Neural crest cell (in vitro differentiated cells): ENCODE measurements at regions not wholly inside any gene's neighbourhood (a gene's known extent, or its start where the extent isn't known, plus 50 kb on each side); places are given as distances from the start of the nearest gene placed in this dataset.

Source experiments
- DNase-seq: peaks from one replicate; pipeline ENCODE4 v3.0.0; 2021; ENCODE audit warnings: low read depth, mixed read lengths, low spot score
- H3K27ac Mint-ChIP-seq: one replicate; pipeline ENCODE4 v1.8.0; 2021; ENCODE audit warnings: mild to moderate bottlenecking, mixed read lengths; ENCODE audit not compliant: unreplicated experiment
- H3K27me3 Mint-ChIP-seq: 2 replicates; pipeline ENCODE4 v1.8.0; 2021; ENCODE audit warnings: low read depth, mild to moderate bottlenecking, mixed read lengths
- H3K36me3 Mint-ChIP-seq: 2 replicates; pipeline ENCODE4 v1.8.0; 2021; ENCODE audit warnings: low read depth, mild to moderate bottlenecking, mixed read lengths
- H3K4me1 Mint-ChIP-seq: 2 replicates; pipeline ENCODE4 v1.8.0; 2021; ENCODE audit warnings: mixed read lengths
- H3K4me3 Mint-ChIP-seq: one replicate; pipeline ENCODE4 v1.8.0; 2021; ENCODE audit warnings: mild to moderate bottlenecking, mixed read lengths
- H3K9me3 Mint-ChIP-seq: 2 replicates; pipeline ENCODE4 v1.8.0; 2021; ENCODE audit warnings: mixed read lengths
- TF ChIP-seq, protein P1 (sequence below): fragments of 200-600 bp; sonication (generic); conservative IDR thresholded peaks from 2 replicates; pipeline ENCODE4 v1.5.0; 2021; ENCODE audit warnings: antibody characterized with exemption, mild to moderate bottlenecking

DNA sequence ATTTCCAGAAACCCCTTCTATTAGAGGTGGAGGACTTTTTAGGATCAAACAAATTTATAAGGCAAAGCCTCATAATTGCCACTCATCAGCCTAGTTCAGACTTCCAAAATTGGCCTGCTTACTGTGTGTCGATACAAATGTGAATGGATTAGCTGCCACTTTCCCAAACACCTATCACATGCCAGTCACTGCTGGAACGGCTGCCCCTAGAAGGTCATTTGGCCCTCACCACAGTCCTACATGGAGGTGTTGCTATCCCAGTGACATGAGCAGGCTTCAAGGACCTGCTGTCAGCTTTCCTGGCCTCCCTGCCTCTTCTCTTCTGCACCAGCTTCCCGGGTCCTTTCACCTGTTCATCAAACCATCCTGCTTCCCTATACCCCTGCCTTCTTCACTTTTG lies 279.2 kb upstream of the SKOR2 start:
- Mint-ChIP-seq H3K36me3 (no peaks in the 10 kb centered on the region), H3K4me3 (no peak overlapping the region), H3K27ac (no peak overlapping the region), H3K9me3 (no peaks in the 10 kb centered on the region), H3K27me3 (peaks cover 24% of the 10 kb centered on the region), H3K4me1 (no peaks in the 10 kb centered on the region)
- DNase-seq: no peak
- TF ChIP-seq, protein P1, sequence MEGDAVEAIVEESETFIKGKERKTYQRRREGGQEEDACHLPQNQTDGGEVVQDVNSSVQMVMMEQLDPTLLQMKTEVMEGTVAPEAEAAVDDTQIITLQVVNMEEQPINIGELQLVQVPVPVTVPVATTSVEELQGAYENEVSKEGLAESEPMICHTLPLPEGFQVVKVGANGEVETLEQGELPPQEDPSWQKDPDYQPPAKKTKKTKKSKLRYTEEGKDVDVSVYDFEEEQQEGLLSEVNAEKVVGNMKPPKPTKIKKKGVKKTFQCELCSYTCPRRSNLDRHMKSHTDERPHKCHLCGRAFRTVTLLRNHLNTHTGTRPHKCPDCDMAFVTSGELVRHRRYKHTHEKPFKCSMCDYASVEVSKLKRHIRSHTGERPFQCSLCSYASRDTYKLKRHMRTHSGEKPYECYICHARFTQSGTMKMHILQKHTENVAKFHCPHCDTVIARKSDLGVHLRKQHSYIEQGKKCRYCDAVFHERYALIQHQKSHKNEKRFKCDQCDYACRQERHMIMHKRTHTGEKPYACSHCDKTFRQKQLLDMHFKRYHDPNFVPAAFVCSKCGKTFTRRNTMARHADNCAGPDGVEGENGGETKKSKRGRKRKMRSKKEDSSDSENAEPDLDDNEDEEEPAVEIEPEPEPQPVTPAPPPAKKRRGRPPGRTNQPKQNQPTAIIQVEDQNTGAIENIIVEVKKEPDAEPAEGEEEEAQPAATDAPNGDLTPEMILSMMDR: no peak

DNA sequence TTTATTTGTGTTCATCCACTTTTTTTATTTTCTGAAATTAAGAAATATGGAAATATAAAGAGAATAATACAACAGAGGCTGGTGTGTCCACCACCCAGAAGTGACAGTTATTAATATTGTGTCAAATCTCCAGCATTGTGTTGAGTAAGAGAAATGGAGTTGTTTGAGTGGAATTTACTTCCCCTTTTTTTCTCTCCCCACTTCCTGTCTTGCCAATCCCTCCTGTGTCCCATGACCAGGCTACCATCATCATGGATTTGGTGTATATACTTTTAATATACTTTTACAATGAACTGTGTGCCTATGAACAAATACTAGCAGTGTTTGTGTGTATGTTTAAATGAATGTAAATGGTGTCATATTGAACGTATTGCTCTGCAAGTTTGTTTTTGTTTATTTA lies 276.9 kb upstream of the SKOR2 start:
- DNase-seq: no peak
- TF ChIP-seq, protein P1: no peak
- Mint-ChIP-seq H3K36me3 (no peaks in the 10 kb centered on the region), H3K27me3 (peaks cover 7% of the 10 kb centered on the region), H3K4me1 (no peaks in the 10 kb centered on the region), H3K9me3 (peaks cover 6% of the 10 kb centered on the region), H3K27ac (no peak overlapping the region), H3K4me3 (no peak overlapping the region)

DNA sequence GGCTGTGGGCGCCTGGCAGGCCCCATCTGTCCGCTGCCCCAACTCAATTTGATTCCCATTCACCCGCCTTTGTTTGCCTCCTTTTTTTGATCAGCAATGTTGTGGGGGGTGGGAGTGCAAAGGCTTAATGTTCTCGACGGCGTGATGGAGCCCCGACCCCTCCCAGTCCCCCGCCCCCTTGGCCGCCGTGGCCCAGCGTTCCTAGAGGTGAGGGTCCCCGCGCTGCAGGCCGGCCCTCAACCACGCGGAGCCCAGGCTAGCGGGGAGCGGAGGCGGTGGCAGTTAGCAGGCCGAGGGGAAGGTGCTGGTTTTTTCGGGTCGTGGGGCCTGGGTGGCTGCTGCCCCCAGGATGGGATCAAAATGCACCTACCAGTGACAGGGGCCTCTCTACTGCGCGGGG lies 274.7 kb upstream of the SKOR2 start:
- no peak for DNase-seq
- Mint-ChIP-seq H3K4me3 (no peak overlapping the region), H3K4me1 (no peaks in the 10 kb centered on the region), H3K27ac (no peak overlapping the region), H3K27me3 (peaks cover 3% of the 10 kb centered on the region), H3K9me3 (peaks cover 6% of the 10 kb centered on the region), H3K36me3 (no peaks in the 10 kb centered on the region)
- TF ChIP-seq, protein P1: no peak

DNA sequence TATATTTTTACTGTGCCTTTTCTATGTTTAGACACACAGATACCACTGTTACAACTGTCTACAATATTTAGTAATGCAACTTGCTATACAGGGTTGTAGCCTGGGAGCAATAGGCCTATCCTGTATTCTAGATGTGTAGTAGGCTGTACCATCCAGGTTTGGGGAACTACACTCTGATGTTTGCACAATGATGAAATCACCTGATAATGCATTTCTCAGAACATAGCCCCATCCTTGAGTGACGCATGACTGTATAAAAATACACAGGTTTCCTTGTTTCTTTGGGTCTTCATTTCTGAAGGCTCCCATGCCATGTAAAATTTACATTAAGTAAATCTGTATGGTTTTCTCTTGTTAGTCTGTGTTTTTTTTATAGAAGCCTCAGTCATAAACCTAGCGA lies 270.9 kb upstream of the SKOR2 start:
- no peak overlapping the region for H3K27ac Mint-ChIP-seq
- no peaks in the 10 kb centered on the region for H3K27me3 Mint-ChIP-seq
- no peak for DNase-seq
- H3K9me3 Mint-ChIP-seq: peaks cover 6% of the 10 kb centered on the region
- peaks cover 9% of the 10 kb centered on the region for H3K4me1 Mint-ChIP-seq
- H3K36me3 Mint-ChIP-seq: no peaks in the 10 kb centered on the region
- TF ChIP-seq, protein P1: no peak
- no peak overlapping the region for H3K4me3 Mint-ChIP-seq

DNA sequence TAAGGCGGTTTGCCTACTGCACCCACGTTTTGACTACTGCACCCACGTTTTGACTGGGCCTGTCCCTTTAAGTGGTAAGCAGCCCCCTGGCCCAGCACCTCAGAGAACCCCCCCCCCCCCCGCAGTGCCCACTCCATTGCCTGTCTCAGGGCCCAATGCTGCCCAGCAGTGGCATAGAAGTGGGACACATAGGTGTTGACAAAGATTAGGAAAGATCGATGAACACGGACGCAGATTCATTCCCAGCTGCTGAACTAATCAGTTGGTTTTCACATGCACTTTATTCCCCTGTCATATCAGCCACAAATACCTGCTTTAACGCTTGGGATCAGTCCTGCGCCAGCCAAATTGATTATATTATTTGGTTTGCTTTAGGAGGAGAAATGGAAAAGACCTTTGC lies 268.8 kb upstream of the SKOR2 start:
- Mint-ChIP-seq H3K27me3 (peaks cover 2% of the 10 kb centered on the region), H3K4me1 (peaks cover 9% of the 10 kb centered on the region)

More for the DNA sequence above, 268.8 kb upstream of the SKOR2 start:
- Mint-ChIP-seq H3K4me3 (no peak overlapping the region), H3K9me3 (peaks cover 6% of the 10 kb centered on the region), H3K27ac (no peak overlapping the region), H3K36me3 (no peaks in the 10 kb centered on the region)
- DNase-seq: no peak
- TF ChIP-seq, protein P1: no peak
